KOPT-K1 (cell line): ENCODE measurements at regions not wholly inside any gene's neighbourhood (a gene's known extent, or its start where the extent isn't known, plus 50 kb on each side); places are given as distances from the start of the nearest gene placed in this dataset.
"Not testable (repeated sequence)": the region's sequence is repeated elsewhere in the genome, so short reads cannot be mapped to it uniquely, and the experiment has no call there.

Source experiments
- H3K27ac ChIP-seq: fragments of 200-600 bp; sonication (generic); 2 replicates; pipeline ENCODE4 v1.5.1; 2016; ENCODE audit warnings: antibody characterized with exemption, mild to moderate bottlenecking, low read depth, low read length; ENCODE audit not compliant: poor library complexity, severe bottlenecking
- H3K36me3 ChIP-seq: fragments of 200-600 bp; sonication (generic); 2 replicates; pipeline ENCODE4 v1.5.1; 2017; ENCODE audit warnings: antibody characterized with exemption, mild to moderate bottlenecking, low read length, moderate library complexity; ENCODE audit not compliant: insufficient read depth
- H3K9me3 ChIP-seq: fragments of 200-600 bp; sonication (generic); 2 replicates; pipeline ENCODE4 v1.5.1; 2017; ENCODE audit warnings: antibody characterized with exemption, low read length, mild to moderate bottlenecking; ENCODE audit not compliant: insufficient read depth, poor library complexity, severe bottlenecking

GRCh38 chr10:31678575-31679516 is 249.8 kb downstream of the ARHGAP12 start:
- peaks cover 35% of the 10 kb centered on the region for H3K9me3 ChIP-seq
- no peaks in the 10 kb centered on the region for H3K36me3 ChIP-seq
- H3K27ac ChIP-seq = no peak overlapping the region

- H3K36me3 ChIP-seq = no peaks in the 10 kb centered on the region
- no peak overlapping the region for H3K27ac ChIP-seq
- peaks cover 28% of the 10 kb centered on the region for H3K9me3 ChIP-seq
These were observed 250.5 kb downstream of the ARHGAP12 start for GRCh38 chr10:31678139-31678536.

- H3K27ac ChIP-seq = no peak overlapping the region
- H3K9me3 ChIP-seq = peaks cover 22% of the 10 kb centered on the region
- no peaks in the 10 kb centered on the region for H3K36me3 ChIP-seq
These were observed 251.2 kb downstream of the ARHGAP12 start for GRCh38 chr10:31677195-31678138.

GRCh38 chr10:31675726-31676125 is 252.9 kb downstream of the ARHGAP12 start:
- H3K36me3 ChIP-seq = no peaks in the 10 kb centered on the region
- H3K9me3 ChIP-seq = peaks cover 26% of the 10 kb centered on the region
- H3K27ac ChIP-seq = no peak overlapping the region

- Histone ChIP-seq H3K9me3 (peaks cover 13% of the 10 kb centered on the region), H3K36me3 (no peaks in the 10 kb centered on the region), H3K27ac (no peak overlapping the region)
These were observed 259.3 kb downstream of the ARHGAP12 start for GRCh38 chr10:31669357-31669756.

- Histone ChIP-seq H3K27ac (no peak overlapping the region), H3K36me3 (no peaks in the 10 kb centered on the region), H3K9me3 (peaks cover 13% of the 10 kb centered on the region)
These were observed 260.3 kb downstream of the ARHGAP12 start for GRCh38 chr10:31668326-31668725.

GRCh38 chr10:31665764-31666279 is 262.8 kb downstream of the ARHGAP12 start:
- H3K36me3 ChIP-seq, H3K9me3 ChIP-seq, H3K27ac ChIP-seq: not testable (repeated sequence)

- Histone ChIP-seq H3K36me3 (no peaks in the 10 kb centered on the region), H3K9me3 (no peaks in the 10 kb centered on the region), H3K27ac (no peak overlapping the region)
These were observed 263.8 kb downstream of the ARHGAP12 start for GRCh38 chr10:31664803-31665202.

- not testable (repeated sequence) for H3K36me3 ChIP-seq, H3K9me3 ChIP-seq, H3K27ac ChIP-seq
These were observed 264.6 kb downstream of the ARHGAP12 start for GRCh38 chr10:31664071-31664470.

- no peaks in the 10 kb centered on the region for H3K9me3 ChIP-seq
- H3K36me3 ChIP-seq = no peaks in the 10 kb centered on the region
- H3K27ac ChIP-seq = no peak overlapping the region
These were observed 268.3 kb downstream of the ARHGAP12 start for GRCh38 chr10:31660300-31660699.

- Histone ChIP-seq H3K36me3 (no peaks in the 10 kb centered on the region), H3K9me3 (no peaks in the 10 kb centered on the region), H3K27ac (no peak overlapping the region)
These were observed 269.0 kb downstream of the ARHGAP12 start for GRCh38 chr10:31659665-31660064.

- H3K36me3 ChIP-seq = no peaks in the 10 kb centered on the region
- H3K27ac ChIP-seq = no peak overlapping the region
- H3K9me3 ChIP-seq = no peaks in the 10 kb centered on the region
These were observed 271.2 kb downstream of the ARHGAP12 start for GRCh38 chr10:31657434-31657872.

GRCh38 chr10:31656851-31657433 is 271.7 kb downstream of the ARHGAP12 start:
- no peaks in the 10 kb centered on the region for H3K36me3 ChIP-seq
- H3K27ac ChIP-seq = no peak overlapping the region
- H3K9me3 ChIP-seq = no peaks in the 10 kb centered on the region

- Histone ChIP-seq H3K27ac (no peak overlapping the region), H3K36me3 (no peaks in the 10 kb centered on the region), H3K9me3 (no peaks in the 10 kb centered on the region)
These were observed 276.6 kb downstream of the ARHGAP12 start for GRCh38 chr10:31652038-31652437.

GRCh38 chr10:31650010-31650409 is 278.6 kb downstream of the ARHGAP12 start:
- no peak overlapping the region for H3K27ac ChIP-seq
- no peaks in the 10 kb centered on the region for H3K36me3 ChIP-seq
- no peaks in the 10 kb centered on the region for H3K9me3 ChIP-seq
